IMR-90 (cell line): ENCODE measurements at regions not wholly inside any gene's neighbourhood (a gene's known extent, or its start where the extent isn't known, plus 50 kb on each side); places are given as distances from the start of the nearest gene placed in this dataset.

Experiments used
- ATAC-seq: fragments of 200-7000 bp; cut with Tn5 transposase; 2 replicates; pipeline ENCODE4 v1.9.1; 2020; ENCODE audit warnings: low read depth, mild to moderate bottlenecking, moderate library complexity
- BruUV-seq: library from RNA; stranded (reverse); fragments of 400-500 nt; replicated peaks from 2 replicates; lab custom pipeline; 2021; lab: Mats Ljungman, UMichigan
- CTCF ChIA-PET: fragments of 300-600 bp; formaldehyde crosslinking; extraction: SDS; loops from one replicate; lab custom pipeline; 2021; ENCODE audit warnings: antibody characterized with exemption; lab: Yijun Ruan, JAX
- POLR2A ChIA-PET: fragments of 300-600 bp; sonication (Branson Sonifier 250); formaldehyde crosslinking; loops from one replicate; lab custom pipeline; 2022; ENCODE audit warnings: antibody characterized with exemption; ENCODE audit not compliant: unreplicated experiment; lab: Charles Lee
- DNase-seq: peaks from one replicate; pipeline ENCODE4 v3.0.0; 2013
- H2AFZ ChIP-seq: replicated peaks from 2 replicates; pipeline ENCODE3; 2013; ENCODE audit warnings: low read length, mild to moderate bottlenecking; ENCODE audit not compliant: poor library complexity
- H2AK5ac ChIP-seq: 2 replicates; pipeline ENCODE4 v1.6.1; 2013; ENCODE audit warnings: low read depth, low read length, inconsistent platforms
- H2AK9ac ChIP-seq: replicated peaks from 2 replicates; pipeline ENCODE3; 2013; ENCODE audit warnings: mild to moderate bottlenecking, low read depth, low read length, moderate library complexity; ENCODE audit not compliant: poor library complexity
- H2BK120ac ChIP-seq: 2 replicates; pipeline ENCODE4 v1.6.1; 2013; ENCODE audit warnings: low read depth, low read length, inconsistent platforms
- H2BK15ac ChIP-seq: 3 replicates; pipeline ENCODE4 v1.6.1; 2013; ENCODE audit warnings: low read depth, low read length, inconsistent platforms
- H2BK20ac ChIP-seq: 2 replicates; pipeline ENCODE4 v1.6.1; 2013; ENCODE audit warnings: low read depth, mild to moderate bottlenecking, inconsistent platforms, low read length, moderate library complexity
- H2BK5ac ChIP-seq: 2 replicates; pipeline ENCODE4 v1.6.1; 2013; ENCODE audit warnings: mild to moderate bottlenecking, low read depth, low read length, inconsistent platforms; ENCODE audit not compliant: poor library complexity, severe bottlenecking
- H3K14ac ChIP-seq: replicated peaks from 2 replicates; pipeline ENCODE4 v1.6.1; 2013; ENCODE audit warnings: low read depth, low read length, inconsistent platforms
- H3K18ac ChIP-seq: 2 replicates; pipeline ENCODE4 v1.6.1; 2013; ENCODE audit warnings: low read depth, low read length, control low read depth
- H3K23ac ChIP-seq: 2 replicates; pipeline ENCODE4 v1.6.1; 2013; ENCODE audit warnings: low read depth, low read length, inconsistent platforms
- H3K27ac ChIP-seq: 2 replicates; pipeline ENCODE4 v1.5.1; 2013; ENCODE audit warnings: mild to moderate bottlenecking, control low read depth, low read length; ENCODE audit not compliant: insufficient read depth
- H3K27me3 ChIP-seq: 2 replicates; pipeline ENCODE4 v1.6.1; 2013; ENCODE audit warnings: low read length; ENCODE audit not compliant: control insufficient read depth, insufficient read depth
- H3K36me3 ChIP-seq: 2 replicates; pipeline ENCODE4 v1.6.1; 2013; ENCODE audit warnings: low read length, mixed read lengths; ENCODE audit not compliant: control insufficient read depth, insufficient read depth
- H3K4ac ChIP-seq: 2 replicates; pipeline ENCODE4 v1.6.1; 2013; ENCODE audit warnings: low read depth, low read length, inconsistent platforms
- H3K4me1 ChIP-seq: 2 replicates; pipeline ENCODE4 v1.6.1; 2013; ENCODE audit warnings: low read length, mixed read lengths; ENCODE audit not compliant: control insufficient read depth, insufficient read depth
- H3K4me2 ChIP-seq: 2 replicates; pipeline ENCODE4 v1.6.1; 2013; ENCODE audit warnings: low read depth, mild to moderate bottlenecking, control low read depth, low read length, moderate library complexity
- H3K4me3 ChIP-seq: 2 replicates; pipeline ENCODE4 v1.5.1; 2013; ENCODE audit warnings: low read depth, mild to moderate bottlenecking, control low read depth, low read length, moderate library complexity; ENCODE audit not compliant: insufficient read depth
- H3K56ac ChIP-seq: 2 replicates; pipeline ENCODE4 v1.6.1; 2013; ENCODE audit warnings: low read length, inconsistent platforms; ENCODE audit not compliant: insufficient read depth; ENCODE audit errors: extremely low read depth
- H3K79me1 ChIP-seq, 2 experiments: 2 replicates each; pipeline ENCODE4 v1.6.1; 2013; ENCODE audit warnings: low read length in 2 of 2, inconsistent platforms in 1 of 2, low read depth in 1 of 2
- H3K9ac ChIP-seq: 2 replicates; pipeline ENCODE4 v1.6.1; 2013; ENCODE audit warnings: low read depth, low read length, control low read depth
- H3K9me1 ChIP-seq: 2 replicates; pipeline ENCODE4 v1.6.1; 2013; ENCODE audit warnings: low read length, inconsistent platforms; ENCODE audit not compliant: insufficient read depth
- H3K9me3 ChIP-seq: 2 replicates; pipeline ENCODE4 v1.6.1; 2013; ENCODE audit warnings: low read length; ENCODE audit not compliant: control insufficient read depth, insufficient read depth
- H4K20me1 ChIP-seq: 2 replicates; pipeline ENCODE4 v1.6.1; 2013; ENCODE audit warnings: low read length, inconsistent platforms; ENCODE audit not compliant: insufficient read depth
- H4K5ac ChIP-seq: 2 replicates; pipeline ENCODE4 v1.6.1; 2013; ENCODE audit warnings: mild to moderate bottlenecking, low read depth, low read length, control low read depth
- H4K8ac ChIP-seq, 2 experiments: 2 replicates each; pipeline ENCODE4 v1.6.1; 2013; ENCODE audit warnings: low read depth in 2 of 2, low read length in 2 of 2, control low read depth in 1 of 2, inconsistent platforms in 1 of 2
- H4K91ac ChIP-seq: 2 replicates; pipeline ENCODE4 v1.6.1; 2013; ENCODE audit warnings: low read depth, low read length, inconsistent platforms; ENCODE audit not compliant: insufficient read depth
- MAZ ChIP-seq: IDR thresholded peaks from 2 replicates; pipeline ENCODE4 v1.6.1; 2012; ENCODE audit warnings: low read depth, mild to moderate bottlenecking, low read length, improper control_type of control experiment, moderate library complexity, borderline replicate concordance
- WGBS, 2 experiments: methylation state at CpG; one replicate each; pipeline versions ENCODE4 v1.1.5 to v1.1.7; 2013; ENCODE audit warnings: missing lambda C conversion rate in 2 of 2; ENCODE audit not compliant: insufficient read length in 1 of 2; ENCODE audit errors: extremely low coverage in 2 of 2; 5-methylcytosine and 5-hydroxymethylcytosine counted together
- dilution Hi-C: fragments of 300-500 bp; cut with HindIII; formaldehyde crosslinking; loops from one replicate; pipeline ENCODE4 v1.14.3; 2018; ENCODE audit warnings: low sequenced_read_pairs; ENCODE audit not compliant: unreplicated experiment
- in situ Hi-C: fragments of 300-500 bp; cut with MboI; formaldehyde crosslinking; loops from 3 replicates; pipeline ENCODE4 v1.14.3; 2019; ENCODE audit warnings: low sequenced_read_pairs, inconsistent platforms, mixed read lengths
- intact Hi-C: fragments of 100-400 bp; cut with micrococcal nuclease; formaldehyde crosslinking; loops from 2 replicates; pipeline ENCODE4 v1.10.0; 2022
- TF ChIP-seq, protein P1 (sequence below): fragments of 150-350 bp; IDR thresholded peaks from 2 replicates; pipeline ENCODE4 v1.6.1; 2017; ENCODE audit warnings: mild to moderate bottlenecking, antibody characterized with exemption, low read length, low read depth

- DNase-seq (no peak), ATAC-seq (no peak)
- Histone ChIP-seq H3K4me3 (no peak overlapping the region), H3K79me1 (no peaks in the 10 kb centered on the region), H3K18ac (no peak overlapping the region), H2AK9ac (no peak overlapping the region), H3K9me3 (peaks cover 5% of the 10 kb centered on the region; the same call in 1 of the 2 replicates), H4K5ac (no peak overlapping the region), H2BK15ac (no peak overlapping the region), H3K56ac (no peak overlapping the region), H4K20me1 (no peaks in the 10 kb centered on the region), H4K8ac (no peak overlapping the region), H3K23ac (no peak overlapping the region), H3K27ac (no peak overlapping the region), H3K9me1 (no peaks in the 10 kb centered on the region), H2BK120ac (no peak overlapping the region), H2AFZ (no peak overlapping the region), H3K14ac (no peak overlapping the region), H3K9ac (no peak overlapping the region), H2BK5ac (no peak overlapping the region), H3K36me3 (no peaks in the 10 kb centered on the region), H3K4me2 (no peak overlapping the region), H3K4ac (no peak overlapping the region), H2AK5ac (no peak overlapping the region), H2BK20ac (no peak overlapping the region), H3K27me3 (no peaks in the 10 kb centered on the region), H3K4me1 (no peaks in the 10 kb centered on the region), H4K91ac (no peak overlapping the region)
- intact Hi-C loops (no loop called here), in situ Hi-C loops (no loop called here), dilution Hi-C loops (no loop called here)
- no CpG with 5 or more reads among the region's 3 CpGs for WGBS, 2 experiments
- TF ChIP-seq MAZ, result no peak
- TF ChIP-seq, protein P1, sequence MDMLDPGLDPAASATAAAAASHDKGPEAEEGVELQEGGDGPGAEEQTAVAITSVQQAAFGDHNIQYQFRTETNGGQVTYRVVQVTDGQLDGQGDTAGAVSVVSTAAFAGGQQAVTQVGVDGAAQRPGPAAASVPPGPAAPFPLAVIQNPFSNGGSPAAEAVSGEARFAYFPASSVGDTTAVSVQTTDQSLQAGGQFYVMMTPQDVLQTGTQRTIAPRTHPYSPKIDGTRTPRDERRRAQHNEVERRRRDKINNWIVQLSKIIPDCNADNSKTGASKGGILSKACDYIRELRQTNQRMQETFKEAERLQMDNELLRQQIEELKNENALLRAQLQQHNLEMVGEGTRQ, result no peak
- no TSS peak for BruUV-seq
- POLR2A ChIA-PET, result no interaction called here
- CTCF ChIA-PET, result no interaction called here
Observed at GRCh38 chr3:80152692-80153091, 384.9 kb upstream of the ROBO1 start.
